SK-N-SH (cell line): ENCODE measurements at regions not wholly inside any gene's neighbourhood (a gene's known extent, or its start where the extent isn't known, plus 50 kb on each side); places are given as distances from the start of the nearest gene placed in this dataset.

Experiments
- CTCF ChIA-PET: fragments of 300-600, 350-600 bp; formaldehyde crosslinking; extraction: SDS; loops from one replicate; lab custom pipeline; 2021; lab: Yijun Ruan, JAX
- POLR2A ChIA-PET: fragments of 350-600 bp; sonication (Branson Sonifier 250); formaldehyde crosslinking; extraction: SDS; loops from one replicate; lab custom pipeline; 2020; ENCODE audit warnings: antibody characterized with exemption, inconsistent platforms; lab: Yijun Ruan, JAX
- DNase-seq: peaks from one replicate; pipeline ENCODE4 v3.0.0; 2012
- H2AFZ ChIP-seq: fragments of 200-600 bp; sonication (generic); 2 replicates; pipeline ENCODE4 v1.8.1; 2016; ENCODE audit warnings: antibody characterized with exemption, mild to moderate bottlenecking, low read depth
- H3F3A ChIP-seq: fragments of 200-600 bp; sonication (generic); replicated peaks from 2 replicates; pipeline ENCODE3; 2016; ENCODE audit warnings: antibody characterized with exemption, mild to moderate bottlenecking; ENCODE audit not compliant: insufficient read depth
- H3K27ac ChIP-seq, 2 experiments: fragments of 200-500 bp in 1 of 2; fragments of 200-600 bp in 1 of 2; sonication (Bioruptor generic) in 1 of 2; sonication (generic), shearing (Covaris generic) in 1 of 2; 2 replicates each; pipeline versions ENCODE4 v1.5.1 to v1.6.1; 2014 to 2016; ENCODE audit warnings: low read depth in 2 of 2, inconsistent platforms in 1 of 2, low read length in 1 of 2, mild to moderate bottlenecking in 1 of 2, mixed read lengths in 1 of 2
- H3K27me3 ChIP-seq: fragments of 200-600 bp; sonication (generic), shearing (Covaris generic); 2 replicates; pipeline ENCODE4 v1.6.1; 2016; ENCODE audit warnings: mixed run types; ENCODE audit not compliant: insufficient read depth
- H3K36me3 ChIP-seq, 2 experiments: fragments of 200-500 bp in 1 of 2; fragments of 200-600 bp in 1 of 2; sonication (Bioruptor generic) in 1 of 2; sonication (generic) in 1 of 2; replicated peaks in 1 of 2; 2 replicates each; pipeline versions ENCODE3 to v1.5.1; 2014 to 2016; ENCODE audit warnings: low read length in 1 of 2, mild to moderate bottlenecking in 1 of 2; ENCODE audit not compliant: insufficient read depth in 2 of 2, control insufficient read depth in 1 of 2
- H3K4me1 ChIP-seq, 2 experiments: fragments of 200-500 bp in 1 of 2; fragments of 200-600 bp in 1 of 2; sonication (Bioruptor generic) in 1 of 2; sonication (generic), shearing (Covaris generic) in 1 of 2; 2 replicates each; pipeline versions ENCODE4 v1.5.1 to v1.6.1; 2014 to 2016; ENCODE audit warnings: low read depth in 1 of 2, low read length in 1 of 2, mixed run types in 1 of 2; ENCODE audit not compliant: insufficient read depth in 2 of 2, control insufficient read depth in 1 of 2
- H3K4me2 ChIP-seq: fragments of 200-600 bp; sonication (generic), shearing (Covaris generic); 2 replicates; pipeline ENCODE4 v1.6.1; 2017; ENCODE audit warnings: mixed run types
- H3K4me3 ChIP-seq, 2 experiments: fragments of 200-500 bp in 1 of 2; fragments of 200-600 bp in 1 of 2; sonication (Bioruptor generic) in 1 of 2; sonication (generic), shearing (Covaris generic) in 1 of 2; 2 replicates each; pipeline versions ENCODE4 v1.5.1 to v1.8.1; 2014 to 2016; ENCODE audit warnings: low read depth in 2 of 2, inconsistent platforms in 1 of 2, low read length in 1 of 2, mild to moderate bottlenecking in 1 of 2, mixed read lengths in 1 of 2, moderate library complexity in 1 of 2
- H3K79me2 ChIP-seq: fragments of 200-600 bp; sonication (generic); 2 replicates; pipeline ENCODE4 v1.8.1; 2017; ENCODE audit warnings: mild to moderate bottlenecking; ENCODE audit not compliant: insufficient read depth
- H3K9ac ChIP-seq: fragments of 200-600 bp; sonication (generic); 2 replicates; pipeline ENCODE4 v1.6.1; 2017; ENCODE audit warnings: mixed run types
- H3K9me2 ChIP-seq: fragments of 200-600 bp; sonication (generic); 2 replicates; pipeline ENCODE4 v1.6.1; 2017; ENCODE audit warnings: mixed run types
- H3K9me3 ChIP-seq: fragments of 200-600 bp; sonication (generic); 2 replicates; pipeline ENCODE4 v1.6.1; 2017; ENCODE audit warnings: mixed run types, mild to moderate bottlenecking, moderate library complexity
- H4K20me1 ChIP-seq: fragments of 200-600 bp; sonication (generic); 2 replicates; pipeline ENCODE4 v1.6.1; 2017; ENCODE audit warnings: mild to moderate bottlenecking, mixed run types; ENCODE audit not compliant: insufficient read depth
- ELF1 ChIP-seq: IDR thresholded peaks from 2 replicates; pipeline ENCODE4 v1.4.0; 2012
- EP300 ChIP-seq, 2 experiments: IDR thresholded peaks; 2 replicates each; pipeline versions ENCODE4 v1.4.0 to v1.6.1; 2012; ENCODE audit warnings: borderline replicate concordance in 1 of 2, low read depth in 1 of 2, low read length in 1 of 2
- FOXJ3 ChIP-seq: sonication (generic); formaldehyde crosslinking; IDR thresholded peaks from 2 replicates; pipeline ENCODE4 v1.5.1; 2020; ENCODE audit warnings: mild to moderate bottlenecking, missing genetic modification reagents
- GABPA ChIP-seq: IDR thresholded peaks from 2 replicates; pipeline ENCODE4 v1.4.0; 2012; ENCODE audit warnings: low read depth, mild to moderate bottlenecking
- GATA2 ChIP-seq: sonication (generic); formaldehyde crosslinking; IDR thresholded peaks from 2 replicates; pipeline ENCODE4 v1.5.0; 2020; ENCODE audit warnings: mild to moderate bottlenecking, missing genetic modification reagents
- MEF2A ChIP-seq: IDR thresholded peaks from 2 replicates; pipeline ENCODE4 v1.4.0; 2012; ENCODE audit warnings: low read depth, borderline replicate concordance
- MXI1 ChIP-seq: IDR thresholded peaks from 2 replicates; pipeline ENCODE4 v1.6.1; 2012; ENCODE audit warnings: mild to moderate bottlenecking, low read depth, low read length, improper control_type of control experiment
- NRF1 ChIP-seq: IDR thresholded peaks from 2 replicates; pipeline ENCODE4 v1.6.1; 2012; ENCODE audit warnings: low read depth, mild to moderate bottlenecking, low read length
- RAD21 ChIP-seq: IDR thresholded peaks from 2 replicates; pipeline ENCODE4 v1.6.1; 2012; ENCODE audit warnings: mild to moderate bottlenecking, low read length
- RCOR1 ChIP-seq: fragments of 150-350 bp; IDR thresholded peaks from 2 replicates; pipeline ENCODE4 v1.6.1; 2017; ENCODE audit warnings: antibody characterized with exemption, low read length
- REST ChIP-seq: IDR thresholded peaks from 2 replicates; pipeline ENCODE4 v1.6.1; 2012; ENCODE audit warnings: mild to moderate bottlenecking, low read depth, low read length, moderate library complexity
- RXRA ChIP-seq: IDR thresholded peaks from 2 replicates; pipeline ENCODE4 v1.4.0; 2012; ENCODE audit warnings: low read depth, mild to moderate bottlenecking, borderline replicate concordance
- SIN3A ChIP-seq: IDR thresholded peaks from 2 replicates; pipeline ENCODE4 v1.6.1; 2012; ENCODE audit warnings: low read depth, mild to moderate bottlenecking, low read length, moderate library complexity, borderline replicate concordance
- SMC3 ChIP-seq: IDR thresholded peaks from 2 replicates; pipeline ENCODE4 v1.6.1; 2012; ENCODE audit warnings: low read depth, low read length, improper control_type of control experiment
- TCF12 ChIP-seq: IDR thresholded peaks from 2 replicates; pipeline ENCODE4 v1.4.0; 2012
- TEAD4 ChIP-seq: IDR thresholded peaks from 2 replicates; pipeline ENCODE4 v1.4.0; 2012; ENCODE audit warnings: mild to moderate bottlenecking, borderline replicate concordance; ENCODE audit not compliant: insufficient read depth
- USF1 ChIP-seq: IDR thresholded peaks from 2 replicates; pipeline ENCODE4 v1.4.0; 2012; ENCODE audit warnings: low read depth, borderline replicate concordance
- USF2 ChIP-seq: fragments of 150-350 bp; IDR thresholded peaks from 2 replicates; pipeline ENCODE4 v1.6.1; 2017; ENCODE audit warnings: antibody characterized with exemption, low read length, low read depth, borderline replicate concordance
- ZBTB33 ChIP-seq: IDR thresholded peaks from 2 replicates; pipeline ENCODE4 v1.4.0; 2012; ENCODE audit warnings: low read depth, borderline replicate concordance
- WGBS: methylation state at CpG from one replicate; pipeline ENCODE4 v1.1.6; 2017; ENCODE audit warnings: low lambda C conversion rate; 5-methylcytosine and 5-hydroxymethylcytosine counted together

GRCh38 chr13:39959497-39960144 is 304.2 kb downstream of the COG6 start (continued):
- TF ChIP-seq USF2, result no peak
- no peak for TF ChIP-seq GATA2
- no peak for TF ChIP-seq EP300 (IDR thresholded peaks at IDR 0.05; ENCODE audit: borderline replicate concordance in 1 of 2, low read depth in 1 of 2, low read length in 1 of 2)
- TF ChIP-seq ZBTB33, result no peak
- no peak for TF ChIP-seq RCOR1
- TF ChIP-seq TEAD4, result no peak
- TF ChIP-seq RXRA, result no peak
- no peak for TF ChIP-seq USF1
- no peak for TF ChIP-seq FOXJ3

- Histone ChIP-seq H3K4me3 (no peak overlapping the region), H4K20me1 (no peaks in the 10 kb centered on the region), H3K9me3 (no peaks in the 10 kb centered on the region), H3K9me2 (no peaks in the 10 kb centered on the region), H3K9ac (no peak overlapping the region), H3K36me3 (no peaks in the 10 kb centered on the region), H2AFZ (no peak overlapping the region), H3K4me1 (no peaks in the 10 kb centered on the region; a peak in 1 of 4 replicates)
- TF ChIP-seq USF1 (no peak), RAD21 (no peak), ELF1 (no peak), REST (no peak), SMC3 (no peak), ZBTB33 (no peak), NRF1 (no peak), TCF12 (no peak), FOXJ3 (no peak), MEF2A (no peak), SIN3A (no peak), GABPA (no peak), MXI1 (no peak), EP300 (IDR thresholded peaks at IDR 0.05; ENCODE audit: borderline replicate concordance in 1 of 2, low read depth in 1 of 2, low read length in 1 of 2) (no peak)
- TF ChIP-seq, all 33 proteins: peak for 0
- Histone ChIP-seq H3K27me3 (no peaks in the 10 kb centered on the region), H3F3A (no peaks in the 10 kb centered on the region), H3K79me2 (no peaks in the 10 kb centered on the region), H3K27ac (no peak overlapping the region), H3K4me2 (no peak overlapping the region)
- no peak for DNase-seq
- ChIA-PET POLR2A (no interaction called here), CTCF (no interaction called here)
- 86% methylated on average over 3 of the region's 3 CpGs for WGBS
Measured at GRCh38 chr13:39960191-39960590, 304.7 kb downstream of the COG6 start.
